Sigmoid colon (tissue), 6 donors: ENCODE measurements at regions not wholly inside any gene's neighbourhood (a gene's known extent, or its start where the extent isn't known, plus 50 kb on each side); places are given as distances from the start of the nearest gene placed in this dataset.

Experiments
- DNase-seq: peaks from one replicate; pipeline ENCODE4 v3.0.0-alpha.2; 2019
- H3K27ac ChIP-seq, 4 donors: fragments of 200-600 bp; sonication (generic); one replicate each; pipeline ENCODE4 v1.5.1; 2016 to 2019; ENCODE audit warnings: mild to moderate bottlenecking in 1 of 4
- H3K27me3 ChIP-seq, 3 donors: fragments of 200-600 bp; sonication (generic); one replicate each; pipeline ENCODE4 v1.5.1; 2019; ENCODE audit warnings: mild to moderate bottlenecking in 1 of 3
- H3K36me3 ChIP-seq, 4 donors: fragments of 200-600 bp; sonication (generic); one replicate each; pipeline ENCODE4 v1.5.1; 2016 to 2019
- H3K4me1 ChIP-seq, 4 donors: fragments of 200-600 bp; sonication (generic); one replicate each; pipeline ENCODE4 v1.5.1; 2017 to 2019
- H3K4me3 ChIP-seq, 4 donors: fragments of 200-600 bp; sonication (generic); one replicate each; pipeline ENCODE4 v1.5.1; 2017 to 2019; ENCODE audit warnings: mild to moderate bottlenecking in 2 of 4, moderate library complexity in 1 of 4
- H3K9me3 ChIP-seq, 4 donors: fragments of 200-600 bp in 3 of 4; sonication (generic) in 3 of 4; one replicate each; pipeline versions ENCODE4 v1.5.1 to v1.6.1; 2013 to 2019
- EP300 ChIP-seq, 4 donors: sonication (generic); formaldehyde crosslinking; IDR thresholded peaks; one replicate each; pipeline ENCODE4 v1.6.1; 2017; ENCODE audit warnings: antibody characterized with exemption in 4 of 4
- POLR2A ChIP-seq, 2 donors: fragments of 450-650 bp; IDR thresholded peaks; one replicate each; pipeline ENCODE4 v1.6.1; 2016; ENCODE audit warnings: antibody characterized with exemption in 2 of 2, mild to moderate bottlenecking in 2 of 2, moderate library complexity in 2 of 2
- POLR2AphosphoS5 ChIP-seq, 4 donors: sonication (generic); formaldehyde crosslinking; IDR thresholded peaks; one replicate each; pipeline ENCODE4 v1.6.1; 2017; ENCODE audit warnings: antibody characterized with exemption in 4 of 4
- WGBS, 2 donors: extraction: QIAGEN DNeasy Blood & Tissue Kit; methylation state at CpG; one replicate each; pipeline ENCODE4 v1.1.7; 2013; 5-methylcytosine and 5-hydroxymethylcytosine counted together
- intact Hi-C: fragments of 100-400 bp; cut with DNase I; formaldehyde crosslinking; loops from one replicate; pipeline ENCODE4 v1.15.1; 2023
- TF ChIP-seq, protein P1 (sequence below), 4 experiments: fragments of 450-650 bp in 3 of 4; fragments of 200-600 bp in 1 of 4; IDR thresholded peaks; one replicate each; pipeline ENCODE4 v1.5.1; 2016 to 2019; ENCODE audit warnings: antibody characterized with exemption in 4 of 4, mild to moderate bottlenecking in 3 of 4, moderate library complexity in 2 of 4
- donor health status: healthy with polysubstance abuse.
- donor health status: healthy.

- 75 to 78% methylated on average over 5 of the region's 5 CpGs for WGBS, 2 donors
These were observed 428.2 kb downstream of the ENC1 start for GRCh38 chr5:74212336-74212735.

DNA sequence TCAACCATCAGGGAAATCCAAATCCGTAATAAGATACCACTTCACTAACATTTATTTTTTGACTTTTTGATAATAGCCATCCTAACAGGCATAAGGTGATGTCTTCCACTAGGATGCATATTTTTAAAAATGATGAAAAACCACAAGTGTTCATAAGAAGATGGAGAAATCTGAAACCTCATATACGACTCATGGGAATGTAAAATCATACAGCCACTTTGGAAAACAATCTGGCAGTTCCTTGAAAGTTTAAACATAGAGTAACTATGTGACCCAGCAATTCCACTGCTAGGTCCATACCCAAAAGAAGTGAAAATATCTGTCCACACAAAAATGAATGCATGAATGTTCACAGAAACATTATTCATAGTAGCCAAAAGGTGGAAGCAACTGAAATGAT, 431.0 kb downstream of the ENC1 start:
- Histone ChIP-seq H3K4me1 (peaks cover 0 to 26% (median 17%) of the 10 kb centered on the region in 4 donors), H3K9me3 (no peaks in the 10 kb centered on the region), H3K36me3 (no peaks in the 10 kb centered on the region), H3K4me3 (no peak overlapping the region), H3K27ac (no peak overlapping the region), H3K27me3 (no peaks in the 10 kb centered on the region)
- TF ChIP-seq POLR2A (IDR thresholded peaks at IDR 0.05) = no peak
- TF ChIP-seq EP300 (IDR thresholded peaks at IDR 0.05) = no peak
- TF ChIP-seq, protein P1, sequence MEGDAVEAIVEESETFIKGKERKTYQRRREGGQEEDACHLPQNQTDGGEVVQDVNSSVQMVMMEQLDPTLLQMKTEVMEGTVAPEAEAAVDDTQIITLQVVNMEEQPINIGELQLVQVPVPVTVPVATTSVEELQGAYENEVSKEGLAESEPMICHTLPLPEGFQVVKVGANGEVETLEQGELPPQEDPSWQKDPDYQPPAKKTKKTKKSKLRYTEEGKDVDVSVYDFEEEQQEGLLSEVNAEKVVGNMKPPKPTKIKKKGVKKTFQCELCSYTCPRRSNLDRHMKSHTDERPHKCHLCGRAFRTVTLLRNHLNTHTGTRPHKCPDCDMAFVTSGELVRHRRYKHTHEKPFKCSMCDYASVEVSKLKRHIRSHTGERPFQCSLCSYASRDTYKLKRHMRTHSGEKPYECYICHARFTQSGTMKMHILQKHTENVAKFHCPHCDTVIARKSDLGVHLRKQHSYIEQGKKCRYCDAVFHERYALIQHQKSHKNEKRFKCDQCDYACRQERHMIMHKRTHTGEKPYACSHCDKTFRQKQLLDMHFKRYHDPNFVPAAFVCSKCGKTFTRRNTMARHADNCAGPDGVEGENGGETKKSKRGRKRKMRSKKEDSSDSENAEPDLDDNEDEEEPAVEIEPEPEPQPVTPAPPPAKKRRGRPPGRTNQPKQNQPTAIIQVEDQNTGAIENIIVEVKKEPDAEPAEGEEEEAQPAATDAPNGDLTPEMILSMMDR (IDR thresholded peaks at IDR 0.05) = no peak
- no peak for TF ChIP-seq POLR2AphosphoS5 (IDR thresholded peaks at IDR 0.05)
- no peak for DNase-seq
- intact Hi-C loops = no loop called here
- WGBS, 2 donors = 90 to 91% methylated on average over 2 of the region's 2 CpGs

More at GRCh38 chr5:74212336-74212735, 428.2 kb downstream of the ENC1 start:
- Histone ChIP-seq H3K36me3 (no peaks in the 10 kb centered on the region), H3K27ac (no peak overlapping the region), H3K27me3 (no peaks in the 10 kb centered on the region), H3K4me1 (peaks cover 0 to 1% (median 0%) of the 10 kb centered on the region in 4 donors), H3K4me3 (no peak overlapping the region), H3K9me3 (no peaks in the 10 kb centered on the region)
- no peak for DNase-seq
- intact Hi-C loops = no loop called here
- TF ChIP-seq, protein P1 (IDR thresholded peaks at IDR 0.05) = no peak
- no peak for TF ChIP-seq EP300 (IDR thresholded peaks at IDR 0.05)
- no peak for TF ChIP-seq POLR2A (IDR thresholded peaks at IDR 0.05)
- no peak for TF ChIP-seq POLR2AphosphoS5 (IDR thresholded peaks at IDR 0.05)

GRCh38 chr5:74206579-74207550, 433.7 kb downstream of the ENC1 start:
- intact Hi-C loops = no loop called here
- Histone ChIP-seq H3K9me3 (no peaks in the 10 kb centered on the region), H3K27me3 (no peaks in the 10 kb centered on the region), H3K4me1 (peaks cover 0 to 26% (median 17%) of the 10 kb centered on the region in 4 donors), H3K4me3 (no peak overlapping the region), H3K36me3 (no peaks in the 10 kb centered on the region), H3K27ac (no peak overlapping the region)
- peak; percentile 72 for DNase-seq
- WGBS, 2 donors = 76 to 80% methylated on average over 12 of the region's 12 CpGs
- TF ChIP-seq POLR2A (IDR thresholded peaks at IDR 0.05) (no peak), EP300 (IDR thresholded peaks at IDR 0.05) (no peak), POLR2AphosphoS5 (IDR thresholded peaks at IDR 0.05) (no peak)
- TF ChIP-seq, protein P1 (IDR thresholded peaks at IDR 0.05) = no peak

DNA sequence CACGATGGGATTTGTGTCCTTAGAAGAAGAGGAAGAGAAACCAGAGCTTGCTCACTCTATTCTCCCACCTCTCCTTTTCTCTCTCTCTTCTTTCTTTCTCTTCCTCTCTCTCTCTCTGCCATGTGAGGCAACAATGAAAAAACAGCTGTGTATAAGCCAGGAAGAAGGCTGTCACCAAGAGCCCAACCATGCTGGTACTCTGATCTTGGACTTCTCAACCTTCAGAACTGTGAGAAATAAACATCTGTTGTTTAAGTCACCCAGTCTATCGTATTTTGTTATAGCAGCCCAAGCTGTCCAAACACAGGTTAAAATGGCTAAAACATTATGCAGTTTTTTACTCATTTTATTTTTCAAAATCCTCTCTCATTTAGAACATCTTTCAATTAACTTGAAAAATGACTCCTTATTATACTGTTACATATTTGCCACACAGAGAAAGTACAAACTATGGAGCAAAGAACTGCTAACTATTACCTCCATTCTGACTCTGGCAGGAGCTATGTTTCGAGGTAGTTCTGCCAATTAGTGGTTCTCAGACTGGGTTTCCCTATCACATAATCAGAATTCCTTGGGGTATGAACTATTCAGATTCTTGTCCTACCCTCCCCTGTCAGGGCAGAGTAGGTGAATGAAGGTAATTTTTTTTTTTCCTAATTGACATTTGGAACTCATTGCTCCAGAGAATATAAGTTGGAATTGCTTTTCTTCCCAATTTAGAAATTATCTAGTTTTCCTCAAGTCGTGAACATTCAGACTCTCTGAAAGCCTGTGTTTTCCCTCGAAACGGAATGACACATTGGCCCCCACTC, 434.6 kb downstream of the ENC1 start:
- no peak overlapping the region for H3K27ac ChIP-seq
- intact Hi-C loops = no loop called here
- H3K4me1 ChIP-seq = peaks cover 0 to 26% (median 17%) of the 10 kb centered on the region in 4 donors
- TF ChIP-seq EP300 (IDR thresholded peaks at IDR 0.05) (no peak), POLR2AphosphoS5 (IDR thresholded peaks at IDR 0.05) (no peak), POLR2A (IDR thresholded peaks at IDR 0.05) (no peak)
- TF ChIP-seq, protein P1 (IDR thresholded peaks at IDR 0.05) = no peak
- no peaks in the 10 kb centered on the region for H3K27me3 ChIP-seq
- no peaks in the 10 kb centered on the region for H3K9me3 ChIP-seq
- WGBS, 2 donors = 79% methylated on average over 6 of the region's 6 CpGs
- no peak for DNase-seq
- H3K4me3 ChIP-seq = no peak overlapping the region
- no peaks in the 10 kb centered on the region for H3K36me3 ChIP-seq
